HEK293T (cell line): ENCODE measurements at regions not wholly inside any gene's neighbourhood (a gene's known extent, or its start where the extent isn't known, plus 50 kb on each side); places are given as distances from the start of the nearest gene placed in this dataset.

ENCODE experiments used
- FOXA1 ChIP-seq: fragments of 450-650 bp; IDR thresholded peaks from 2 replicates; pipeline ENCODE4 v1.6.1; 2016; ENCODE audit warnings: mild to moderate bottlenecking
- TARDBP ChIP-seq: fragments of 450-650 bp; IDR thresholded peaks from 2 replicates; pipeline ENCODE4 v1.6.1; 2016

- TF ChIP-seq TARDBP (no peak), FOXA1 (no peak)
These were observed 232.1 kb upstream of the NAV2 start for GRCh38 chr11:19480540-19480939.
